ENCODE measurements at regions not wholly inside any gene's neighbourhood (a gene's known extent, or its start where the extent isn't known, plus 50 kb on each side); places are given as distances from the start of the nearest gene placed in this dataset.

DNA sequence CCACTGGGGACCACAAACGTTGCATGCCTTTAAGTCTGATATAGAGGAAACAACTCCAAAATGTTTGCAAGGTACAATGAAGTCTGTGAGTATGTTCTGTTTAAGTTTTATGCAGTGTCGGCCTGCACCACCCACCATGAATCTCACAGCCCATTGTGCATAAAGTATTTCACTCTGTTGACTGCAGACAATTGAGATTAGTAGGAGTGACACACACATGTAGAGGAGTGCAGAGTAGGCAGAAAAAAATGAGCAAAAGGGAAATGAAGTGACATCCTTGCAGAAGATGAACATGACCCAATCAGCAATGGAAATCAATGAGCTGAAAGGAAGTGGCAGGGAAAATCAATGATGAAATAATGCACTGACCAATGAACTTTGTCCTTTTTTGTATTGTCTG, 315.6 kb upstream of the PTPRD start:
- H3K9me1 ChIP-seq (replicated peaks; ENCODE audit: control insufficient read depth, extremely low read depth, insufficient read depth, low read length) = no peaks in the 10 kb centered on the region
- no peak overlapping the region for H3K4me3 ChIP-seq (replicated peaks in 1 of 3; ENCODE audit: insufficient read depth in 1 of 3, low read depth in 1 of 3, low read length in 3 of 3)
- H3K9me3 ChIP-seq (replicated peaks; ENCODE audit: control insufficient read depth, insufficient read depth, low read length) = no peaks in the 10 kb centered on the region
- no peaks in the 10 kb centered on the region for H4K20me1 ChIP-seq (replicated peaks; ENCODE audit: control insufficient read depth, extremely low read depth, insufficient read depth, low read length)
- CTCF ChIA-PET = interaction anchor here (1.2 kb wide), 1 partner anchor 72 kb away, joined by 3 read pairs; no protein-coding TSS in a partner anchor
- TF ChIP-seq, protein P1, sequence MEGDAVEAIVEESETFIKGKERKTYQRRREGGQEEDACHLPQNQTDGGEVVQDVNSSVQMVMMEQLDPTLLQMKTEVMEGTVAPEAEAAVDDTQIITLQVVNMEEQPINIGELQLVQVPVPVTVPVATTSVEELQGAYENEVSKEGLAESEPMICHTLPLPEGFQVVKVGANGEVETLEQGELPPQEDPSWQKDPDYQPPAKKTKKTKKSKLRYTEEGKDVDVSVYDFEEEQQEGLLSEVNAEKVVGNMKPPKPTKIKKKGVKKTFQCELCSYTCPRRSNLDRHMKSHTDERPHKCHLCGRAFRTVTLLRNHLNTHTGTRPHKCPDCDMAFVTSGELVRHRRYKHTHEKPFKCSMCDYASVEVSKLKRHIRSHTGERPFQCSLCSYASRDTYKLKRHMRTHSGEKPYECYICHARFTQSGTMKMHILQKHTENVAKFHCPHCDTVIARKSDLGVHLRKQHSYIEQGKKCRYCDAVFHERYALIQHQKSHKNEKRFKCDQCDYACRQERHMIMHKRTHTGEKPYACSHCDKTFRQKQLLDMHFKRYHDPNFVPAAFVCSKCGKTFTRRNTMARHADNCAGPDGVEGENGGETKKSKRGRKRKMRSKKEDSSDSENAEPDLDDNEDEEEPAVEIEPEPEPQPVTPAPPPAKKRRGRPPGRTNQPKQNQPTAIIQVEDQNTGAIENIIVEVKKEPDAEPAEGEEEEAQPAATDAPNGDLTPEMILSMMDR (IDR thresholded peaks at IDR 0.05; ENCODE audit: extremely low read depth in 1 of 2, insufficient read depth in 1 of 2, low read depth in 1 of 2, low read length in 2 of 2) = no peak
- TF ChIP-seq GATA2 (IDR thresholded peaks at IDR 0.05; ENCODE audit: insufficient read depth, insufficient read length, low read depth, low read length) (no peak), JUN (IDR thresholded peaks at IDR 0.05; ENCODE audit: borderline replicate concordance, insufficient read depth, insufficient read length, low read depth) (no peak), MYC (IDR thresholded peaks at IDR 0.05; ENCODE audit: low read depth, low read length) (no peak), POLR2A (IDR thresholded peaks at IDR 0.05; ENCODE audit: low read depth, low read length) (no peak), FOS (IDR thresholded peaks at IDR 0.05; ENCODE audit: borderline replicate concordance, insufficient read depth, low read length) (no peak), EZH2 (IDR thresholded peaks at IDR 0.05; ENCODE audit: borderline replicate concordance, low read depth, low read length, severe bottlenecking) (no peak), POLR2AphosphoS5 (IDR thresholded peaks at IDR 0.05; ENCODE audit: insufficient read depth, low read depth, low read length) (no peak)
- TF ChIP-seq, protein P2, sequence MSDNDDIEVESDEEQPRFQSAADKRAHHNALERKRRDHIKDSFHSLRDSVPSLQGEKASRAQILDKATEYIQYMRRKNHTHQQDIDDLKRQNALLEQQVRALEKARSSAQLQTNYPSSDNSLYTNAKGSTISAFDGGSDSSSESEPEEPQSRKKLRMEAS (IDR thresholded peaks at IDR 0.05; ENCODE audit: insufficient read depth, insufficient read length) = no peak
- H3K27me3 ChIP-seq (ENCODE audit: control insufficient read depth in 2 of 2, insufficient read depth in 2 of 2, low read length in 2 of 2) = no peaks in the 10 kb centered on the region
- FAIRE-seq (no peak), DNase-seq (ENCODE audit: low read depth, low spot score) (no peak)
- POLR2A ChIA-PET = no interaction called here
- no peak overlapping the region for H2AFZ ChIP-seq (ENCODE audit: low read depth, low read length)
- no peaks in the 10 kb centered on the region for H3K79me2 ChIP-seq (ENCODE audit: control insufficient read depth, insufficient read depth, low read length)
- intact Hi-C loops (cut with micrococcal nuclease) = no loop called here
- dilution Hi-C loops (cut with MboI; ENCODE audit: extremely low pct_ligation_motif_present, low sequenced_read_pairs) = no loop called here
- no peak overlapping the region for H3K9ac ChIP-seq (replicated peaks; ENCODE audit: extremely low read depth, insufficient read depth, low read length)
- H3K4me2 ChIP-seq (ENCODE audit: insufficient read depth, low read length) = no peak overlapping the region
- no TSS peak for BruUV-seq (replicated peaks)
- H3K36me3 ChIP-seq (ENCODE audit: control insufficient read depth in 2 of 2, extremely low read depth in 1 of 2, insufficient read depth in 2 of 2, low read length in 2 of 2) = no peaks in the 10 kb centered on the region
- no peak overlapping the region for H3K27ac ChIP-seq (ENCODE audit: insufficient read depth, low read depth, low read length)
- H3K4me1 ChIP-seq (ENCODE audit: control insufficient read depth, extremely low read depth, insufficient read depth, low read length) = no peaks in the 10 kb centered on the region
